HT1080 (cell line): ENCODE measurements at regions not wholly inside any gene's neighbourhood (a gene's known extent, or its start where the extent isn't known, plus 50 kb on each side); places are given as distances from the start of the nearest gene placed in this dataset.
"Not testable (repeated sequence)": the region's sequence is repeated elsewhere in the genome, so short reads cannot be mapped to it uniquely, and the experiment has no call there.

Experiments used
- DNase-seq: peaks from one replicate; pipeline ENCODE4 v3.0.0-alpha.2; 2015; ENCODE audit warnings: low read depth

DNA sequence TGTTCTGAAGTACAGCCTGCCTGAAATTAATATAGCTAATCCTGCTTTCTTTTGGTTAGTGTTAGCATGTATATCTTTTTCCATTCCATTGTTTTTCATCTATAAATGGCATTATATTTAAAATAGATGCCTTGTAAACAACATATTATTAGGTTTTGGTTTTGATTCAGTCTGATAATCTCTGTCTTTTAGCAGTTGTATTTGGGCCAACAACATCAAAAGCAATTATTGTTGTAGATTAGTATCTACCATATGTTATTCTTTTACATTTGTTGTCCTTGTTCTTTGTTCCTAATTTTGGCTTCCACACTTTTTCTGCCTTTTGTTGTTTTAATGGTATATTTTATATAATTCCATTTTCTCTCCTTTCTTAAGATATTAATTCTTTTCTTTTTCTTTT is 678.2 kb upstream of the PRMT6 start:
- DNase-seq = no peak

DNA sequence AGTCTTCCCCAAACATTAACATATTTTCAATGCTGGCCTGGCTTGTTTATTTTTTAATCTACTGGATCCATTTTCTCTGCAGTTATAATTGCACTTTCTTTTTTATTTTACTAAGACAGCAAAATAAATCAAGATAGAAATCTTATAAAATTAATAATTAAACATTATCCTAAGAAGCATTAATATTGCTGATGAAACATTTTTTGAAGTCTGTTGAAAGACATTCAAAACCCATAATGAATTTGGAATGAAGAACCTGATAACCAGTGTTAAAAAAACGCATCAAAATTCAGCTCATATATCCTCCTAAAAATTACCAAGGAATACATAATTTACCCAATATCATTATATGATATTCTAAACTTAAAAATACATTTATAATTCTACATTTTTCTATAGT is 675.7 kb upstream of the PRMT6 start:
- no peak for DNase-seq

DNA sequence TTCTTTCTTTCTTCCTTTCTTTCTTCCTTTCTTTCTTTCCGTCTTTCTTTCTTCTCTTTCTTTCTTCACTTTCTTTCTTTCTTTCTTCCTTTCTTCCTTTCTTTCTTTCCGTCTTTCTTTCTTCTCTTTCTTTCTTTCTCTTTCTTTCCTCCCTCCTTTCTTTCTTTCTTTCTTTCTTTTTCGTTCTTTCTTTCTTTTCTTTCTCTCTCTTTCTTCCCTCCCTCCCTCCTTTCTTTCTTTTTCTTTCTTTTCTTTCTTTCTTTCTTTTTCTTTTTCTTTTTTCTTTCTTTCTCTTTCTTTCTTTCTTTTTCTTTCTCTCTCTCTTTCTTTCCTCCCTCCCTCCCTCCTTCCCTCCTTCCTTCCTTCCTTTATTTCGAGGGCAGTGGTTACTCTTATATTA is 667.3 kb upstream of the PRMT6 start:
- not testable (repeated sequence) for DNase-seq

DNA sequence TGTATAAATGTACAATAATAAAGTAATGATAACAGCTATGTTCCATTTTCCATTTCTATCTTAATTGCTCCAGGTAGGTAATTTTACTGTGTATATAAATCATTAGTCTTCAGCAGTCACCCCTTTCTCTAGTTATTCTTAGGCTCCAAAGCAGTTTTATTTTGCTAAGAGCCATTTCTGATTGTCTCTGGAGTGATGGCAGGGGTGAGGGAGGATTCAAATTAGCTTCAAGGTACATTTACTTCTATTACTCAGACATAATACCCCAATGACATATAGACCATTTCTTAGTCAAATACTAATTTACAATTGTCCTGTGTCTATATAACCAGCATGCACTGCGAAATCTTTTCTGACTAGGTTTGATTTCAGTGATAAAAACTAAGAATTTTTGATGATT is 663.4 kb upstream of the PRMT6 start:
- DNase-seq = no peak

GRCh38 chr1:106396020-106396419 is 660.5 kb upstream of the PRMT6 start:
- no peak for DNase-seq

- no peak for DNase-seq
Measured at GRCh38 chr1:106398391-106398790, 658.1 kb upstream of the PRMT6 start.

- no peak for DNase-seq
Measured at GRCh38 chr1:106406114-106406513, 650.4 kb upstream of the PRMT6 start.

- not testable (repeated sequence) for DNase-seq
Measured at GRCh38 chr1:106412321-106412720, 644.2 kb upstream of the PRMT6 start.

GRCh38 chr1:106435269-106435668 is 621.2 kb upstream of the PRMT6 start:
- DNase-seq = peak; percentile 33

DNA sequence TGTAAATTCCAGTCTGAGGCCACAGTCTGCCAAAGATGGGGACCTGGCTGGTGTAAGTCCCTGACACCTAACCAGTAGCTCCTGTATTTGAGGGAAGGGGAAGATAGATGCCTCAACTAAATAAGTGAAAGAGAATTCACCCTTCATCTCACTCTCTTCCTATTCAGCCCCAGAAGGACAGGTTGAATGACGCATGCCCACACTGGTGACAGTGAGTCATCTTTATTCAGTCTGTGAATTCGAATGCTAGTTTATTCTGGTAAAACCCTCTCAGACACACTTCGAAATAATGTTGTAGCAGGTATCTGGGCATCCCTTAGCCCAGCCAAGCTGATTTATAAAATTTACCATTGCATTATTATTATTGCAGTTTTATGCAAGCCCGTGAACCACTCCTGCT is 617.0 kb upstream of the PRMT6 start:
- peak; percentile 54 for DNase-seq

GRCh38 chr1:106447466-106447865 is 609.0 kb upstream of the PRMT6 start:
- no peak for DNase-seq

GRCh38 chr1:106456832-106457231 is 599.6 kb upstream of the PRMT6 start:
- no peak for DNase-seq

DNA sequence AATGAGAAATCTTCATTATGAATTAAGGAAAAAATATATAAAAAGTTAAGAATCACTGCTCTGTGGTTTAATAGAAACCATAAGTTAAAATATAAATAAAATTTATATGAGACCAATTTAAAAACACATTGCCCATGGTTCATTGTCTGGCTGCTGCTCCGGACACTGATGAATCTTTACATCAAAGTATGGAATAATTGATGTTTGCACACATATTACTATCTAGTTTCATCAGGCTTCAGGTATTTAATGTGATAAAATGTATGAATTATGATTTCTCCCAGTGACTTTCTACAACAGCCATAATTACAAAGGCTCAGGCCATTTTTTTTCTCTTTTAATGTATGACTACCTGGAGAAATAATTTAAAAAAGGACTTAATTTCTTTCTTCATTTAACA is 599.1 kb upstream of the PRMT6 start:
- no peak for DNase-seq

GRCh38 chr1:106458866-106459265 is 597.6 kb upstream of the PRMT6 start:
- DNase-seq = no peak

GRCh38 chr1:106459418-106459817 is 597.1 kb upstream of the PRMT6 start:
- DNase-seq = no peak

DNA sequence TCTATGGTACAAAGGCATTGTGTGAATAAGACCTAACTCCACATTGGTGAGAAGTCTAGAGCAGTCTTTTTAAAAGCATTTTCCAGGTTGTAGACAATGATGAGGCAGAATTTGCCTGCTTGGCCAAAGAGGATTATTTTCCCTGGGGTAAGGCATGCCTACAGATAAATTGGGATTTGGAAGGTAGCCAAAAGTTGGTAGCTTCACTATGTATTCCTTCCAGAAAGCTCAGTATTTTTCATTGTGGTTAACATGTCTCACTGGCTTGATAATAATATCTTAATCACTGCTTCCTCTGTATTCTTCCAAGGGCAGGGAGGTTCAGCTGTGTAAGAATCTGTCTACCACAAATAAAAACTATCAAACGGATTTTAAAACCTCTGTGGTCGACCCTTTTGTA is 590.8 kb upstream of the PRMT6 start:
- peak; percentile 50 for DNase-seq

- DNase-seq = no peak
Measured at GRCh38 chr1:106480629-106481028, 575.8 kb upstream of the PRMT6 start.

DNA sequence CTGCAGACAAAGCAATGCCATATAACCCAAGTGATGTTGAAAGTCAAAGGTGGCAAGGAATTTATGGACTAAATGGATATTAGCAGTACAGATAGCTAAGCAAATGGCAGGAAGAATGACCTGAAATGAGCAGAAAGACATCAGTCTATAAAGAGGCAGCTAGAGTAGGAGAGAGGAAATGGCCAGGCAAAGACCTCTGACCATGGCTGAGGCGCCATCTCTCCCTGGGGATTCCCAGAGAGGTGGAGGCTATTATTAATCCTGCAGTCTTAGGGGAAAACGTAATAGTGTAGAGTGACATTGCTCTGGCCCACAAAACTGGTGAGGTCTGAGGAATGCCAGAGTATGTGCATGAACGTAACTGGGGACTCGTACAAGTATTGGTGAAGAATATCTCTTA is 563.6 kb upstream of the PRMT6 start:
- DNase-seq = no peak

DNA sequence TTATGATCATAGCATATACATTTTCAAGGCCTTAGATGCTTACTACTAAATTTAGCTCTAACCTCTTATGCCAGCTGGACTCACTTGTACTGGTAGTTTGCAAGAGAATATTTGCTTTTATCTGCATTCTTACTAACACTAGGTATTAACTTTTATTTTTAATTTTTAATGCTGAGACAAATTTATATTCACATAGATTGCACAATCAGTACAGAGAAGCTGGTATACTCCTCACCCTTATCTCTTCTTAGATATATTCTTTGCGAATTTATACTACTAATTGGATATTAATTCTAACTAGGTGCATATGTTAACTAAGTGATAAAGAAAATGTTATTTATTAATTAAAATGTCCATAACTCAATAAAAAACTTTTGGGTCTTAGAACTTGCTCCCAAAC is 561.8 kb upstream of the PRMT6 start:
- DNase-seq = no peak

- DNase-seq = peak; percentile 31
Measured at GRCh38 chr1:106498238-106498637, 558.2 kb upstream of the PRMT6 start.

- no peak for DNase-seq
Measured at GRCh38 chr1:106502659-106503058, 553.8 kb upstream of the PRMT6 start.

DNA sequence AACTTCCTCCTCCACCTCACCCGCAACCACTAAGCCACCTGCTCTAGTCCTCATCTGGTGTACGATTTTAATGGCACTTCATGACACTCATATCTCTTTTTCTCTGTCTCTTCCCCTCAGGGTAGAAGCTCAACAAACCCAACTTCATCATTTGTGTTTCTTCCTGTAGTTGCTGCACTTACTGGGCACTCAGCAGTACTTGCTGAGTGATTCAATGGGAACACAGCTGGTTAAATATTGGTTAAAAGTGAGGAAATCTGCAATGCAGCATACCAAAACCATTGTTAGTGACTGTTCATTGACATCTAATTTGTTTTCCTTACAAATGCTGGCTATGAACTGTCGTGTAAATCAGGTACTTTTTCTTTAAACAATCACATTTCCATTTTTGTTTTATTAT is 541.1 kb upstream of the PRMT6 start:
- no peak for DNase-seq

GRCh38 chr1:106517224-106517623 is 539.2 kb upstream of the PRMT6 start:
- no peak for DNase-seq

GRCh38 chr1:106523497-106523896 is 533.0 kb upstream of the PRMT6 start:
- no peak for DNase-seq

GRCh38 chr1:106524631-106525030 is 531.8 kb upstream of the PRMT6 start:
- no peak for DNase-seq
